Stimulated activated CD4-positive, alpha-beta T cell treated with anti-CD3 and anti-CD28 coated beads, TNF-alpha, amount 100 ng/mL, for 24 hours (primary cell): ENCODE measurements at regions not wholly inside any gene's neighbourhood (a gene's known extent, or its start where the extent isn't known, plus 50 kb on each side); places are given as distances from the start of the nearest gene placed in this dataset.
"Not testable (repeated sequence)": the region's sequence is repeated elsewhere in the genome, so short reads cannot be mapped to it uniquely, and the experiment has no call there.

Source experiments
- DNase-seq, 3 experiments: peaks; one replicate each; pipeline ENCODE4 v3.0.0-alpha.2; 2020; ENCODE audit warnings: low read depth in 3 of 3

- no peak for DNase-seq
Observed at GRCh38 chr20:24418731-24419130, 50.7 kb upstream of the SYNDIG1 start.

GRCh38 chr20:24417485-24417884, 51.9 kb upstream of the SYNDIG1 start:
- DNase-seq = no peak

GRCh38 chr20:24415444-24415843, 54.0 kb upstream of the SYNDIG1 start:
- DNase-seq = not testable (repeated sequence)

- no peak for DNase-seq
Observed at GRCh38 chr20:24411834-24412216, 57.6 kb upstream of the SYNDIG1 start.

GRCh38 chr20:24411003-24411833, 58.2 kb upstream of the SYNDIG1 start:
- no peak for DNase-seq

GRCh38 chr20:24407151-24407550, 62.3 kb upstream of the SYNDIG1 start:
- DNase-seq = no peak

- DNase-seq = no peak
Observed at GRCh38 chr20:24406750-24407149, 62.7 kb upstream of the SYNDIG1 start.

- no peak for DNase-seq
Observed at GRCh38 chr20:24406251-24406650, 63.2 kb upstream of the SYNDIG1 start.

- DNase-seq = no peak
Observed at GRCh38 chr20:24405810-24406209, 63.6 kb upstream of the SYNDIG1 start.

- DNase-seq = no peak
Observed at GRCh38 chr20:24403406-24403805, 66.0 kb upstream of the SYNDIG1 start.

- no peak for DNase-seq
Observed at GRCh38 chr20:24402188-24402587, 67.2 kb upstream of the SYNDIG1 start.

- no peak for DNase-seq
Observed at GRCh38 chr20:24395151-24395550, 74.3 kb upstream of the SYNDIG1 start.

GRCh38 chr20:24393903-24394302, 75.5 kb upstream of the SYNDIG1 start:
- no peak for DNase-seq

GRCh38 chr20:24392612-24393011, 76.8 kb upstream of the SYNDIG1 start:
- DNase-seq = no peak

- DNase-seq = peak in 1 of 3 experiments; percentile 15
Observed at GRCh38 chr20:24389686-24390085, 79.7 kb upstream of the SYNDIG1 start.

GRCh38 chr20:24388828-24389380, 80.5 kb upstream of the SYNDIG1 start:
- DNase-seq = no peak

GRCh38 chr20:24385547-24385946, 83.9 kb upstream of the SYNDIG1 start:
- DNase-seq = no peak

GRCh38 chr20:24384865-24385264, 84.6 kb upstream of the SYNDIG1 start:
- DNase-seq = no peak

- no peak for DNase-seq
Observed at GRCh38 chr20:24382743-24383142, 86.7 kb upstream of the SYNDIG1 start.

GRCh38 chr20:24382331-24382730, 87.1 kb upstream of the SYNDIG1 start:
- no peak for DNase-seq

- DNase-seq = no peak
Observed at GRCh38 chr20:24381886-24382285, 87.5 kb upstream of the SYNDIG1 start.

GRCh38 chr20:24379484-24379927, 89.9 kb upstream of the SYNDIG1 start:
- no peak for DNase-seq

- DNase-seq = no peak
Observed at GRCh38 chr20:24378661-24379483, 90.6 kb upstream of the SYNDIG1 start.
